Gastroesophageal sphincter (tissue), 3 donors: ENCODE measurements at regions not wholly inside any gene's neighbourhood (a gene's known extent, or its start where the extent isn't known, plus 50 kb on each side); places are given as distances from the start of the nearest gene placed in this dataset.
"Not testable (repeated sequence)": the region's sequence is repeated elsewhere in the genome, so short reads cannot be mapped to it uniquely, and the experiment has no call there.

ENCODE experiments used
- CTCF ChIP-seq, 4 experiments: fragments of 200-600 bp in 2 of 4; fragments of 450-650 bp in 2 of 4; sonication (generic) in 1 of 4; IDR thresholded peaks; one replicate each; pipeline ENCODE4 v1.5.1; 2017 to 2019; ENCODE audit warnings: antibody characterized with exemption in 4 of 4, mild to moderate bottlenecking in 2 of 4, moderate library complexity in 2 of 4
- POLR2A ChIP-seq, 2 donors: fragments of 450-650 bp; IDR thresholded peaks; one replicate each; pipeline ENCODE4 v1.6.1; 2017; ENCODE audit warnings: antibody characterized with exemption in 2 of 2, mild to moderate bottlenecking in 2 of 2, moderate library complexity in 1 of 2

GRCh38 chr16:32084656-32085401, 168.3 kb upstream of the TP53TG3D start:
- TF ChIP-seq CTCF, POLR2A (IDR thresholded peaks at IDR 0.05): not testable (repeated sequence)
